Endothelial cell of umbilical vein (primary cell): ENCODE measurements at regions not wholly inside any gene's neighbourhood (a gene's known extent, or its start where the extent isn't known, plus 50 kb on each side); places are given as distances from the start of the nearest gene placed in this dataset.

ENCODE experiments used
- BruUV-seq: library from RNA; stranded (reverse); fragments of 400-500 nt; replicated peaks from 2 replicates; lab custom pipeline; 2021; lab: Mats Ljungman, UMichigan
- CTCF ChIA-PET: fragments of 300-600, 350-600 bp; sonication (Branson Sonifier 250); formaldehyde crosslinking; loops from one replicate; lab custom pipeline; 2021; ENCODE audit warnings: antibody characterized with exemption, inconsistent platforms; lab: Charles Lee
- POLR2A ChIA-PET: fragments of 300-600, 350-600 bp; sonication (Branson Sonifier 250); formaldehyde crosslinking; loops from one replicate; lab custom pipeline; 2021; ENCODE audit warnings: antibody characterized with exemption, inconsistent platforms; lab: Charles Lee
- DNase-seq: peaks from one replicate; pipeline ENCODE4 v3.0.0-alpha.2; 2011; ENCODE audit warnings: low read depth, low spot score
- FAIRE-seq: peaks from 2 replicates; lab custom pipeline; 2011; peaks lifted over from hg19 to GRCh38; lab: Jason Lieb, UNC
- H2AFZ ChIP-seq: 2 replicates; pipeline ENCODE4 v1.6.0; 2012; ENCODE audit warnings: low read depth, low read length, control low read depth, inconsistent platforms
- H3K27ac ChIP-seq: 2 replicates; pipeline ENCODE4 v1.5.1; 2011; ENCODE audit warnings: low read depth, mild to moderate bottlenecking, control low read depth, low read length, moderate library complexity; ENCODE audit not compliant: insufficient read depth
- H3K27me3 ChIP-seq, 2 experiments: 2 replicates each; pipeline versions ENCODE4 v1.6.0 to v1.6.1; 2011; ENCODE audit warnings: low read length in 2 of 2, mixed read lengths in 1 of 2; ENCODE audit not compliant: control insufficient read depth in 2 of 2, insufficient read depth in 2 of 2
- H3K36me3 ChIP-seq, 2 experiments: 2 replicates in 1 of 2; 3 replicates in 1 of 2; pipeline ENCODE4 v1.5.1; 2011; ENCODE audit warnings: low read length in 2 of 2, mild to moderate bottlenecking in 1 of 2, moderate library complexity in 1 of 2; ENCODE audit not compliant: control insufficient read depth in 2 of 2, insufficient read depth in 2 of 2; ENCODE audit errors: extremely low read depth in 1 of 2
- H3K4me1 ChIP-seq: 3 replicates; pipeline ENCODE4 v1.5.1; 2011; ENCODE audit warnings: mild to moderate bottlenecking, low read length; ENCODE audit not compliant: control insufficient read depth, insufficient read depth; ENCODE audit errors: extremely low read depth
- H3K4me2 ChIP-seq: 2 replicates; pipeline ENCODE4 v1.6.1; 2011; ENCODE audit warnings: low read length, control low read depth, mixed read lengths; ENCODE audit not compliant: insufficient read depth
- H3K4me3 ChIP-seq, 3 experiments: fragments of 200-600 bp in 1 of 3; sonication (generic), shearing (Covaris generic) in 1 of 3; replicated peaks in 1 of 3; 2 replicates each; pipeline ENCODE4 v1.5.1; 2011 to 2016; ENCODE audit warnings: control low read depth in 3 of 3, low read length in 3 of 3, mild to moderate bottlenecking in 2 of 3, inconsistent platforms in 1 of 3, low read depth in 1 of 3, moderate library complexity in 1 of 3; ENCODE audit not compliant: insufficient read depth in 1 of 3
- H3K79me2 ChIP-seq: 2 replicates; pipeline ENCODE4 v1.6.0; 2012; ENCODE audit warnings: low read length, inconsistent platforms; ENCODE audit not compliant: control insufficient read depth, insufficient read depth
- H3K9ac ChIP-seq: replicated peaks from 2 replicates; pipeline ENCODE3; 2011; ENCODE audit warnings: low read length, control low read depth; ENCODE audit not compliant: insufficient read depth; ENCODE audit errors: extremely low read depth
- H3K9me1 ChIP-seq: replicated peaks from 3 replicates; pipeline ENCODE4 v1.6.0; 2011; ENCODE audit warnings: mild to moderate bottlenecking, low read length; ENCODE audit not compliant: control insufficient read depth, insufficient read depth; ENCODE audit errors: extremely low read depth
- H3K9me3 ChIP-seq: replicated peaks from 2 replicates; pipeline ENCODE4 v1.5.1; 2012; ENCODE audit warnings: low read length, inconsistent platforms; ENCODE audit not compliant: control insufficient read depth, insufficient read depth
- H4K20me1 ChIP-seq: replicated peaks from 2 replicates; pipeline ENCODE3; 2011; ENCODE audit warnings: mild to moderate bottlenecking, low read length; ENCODE audit not compliant: control insufficient read depth, insufficient read depth; ENCODE audit errors: extremely low read depth
- CTCF ChIP-seq, 2 donors: IDR thresholded peaks; 1 replicate in 1 of 2; 2 replicates in 1 of 2; pipeline ENCODE4 v1.5.1; 2011; ENCODE audit warnings: low read length in 2 of 2, mild to moderate bottlenecking in 2 of 2, moderate library complexity in 2 of 2, control low read depth in 1 of 2, inconsistent platforms in 1 of 2, low read depth in 1 of 2; ENCODE audit not compliant: insufficient read depth in 1 of 2; ENCODE audit errors: extremely low read depth in 1 of 2
- EZH2 ChIP-seq: IDR thresholded peaks from 2 replicates; pipeline ENCODE4 v1.6.1; 2012; ENCODE audit warnings: borderline replicate concordance, low read depth, mild to moderate bottlenecking, moderate library complexity, low read length, inconsistent platforms; ENCODE audit not compliant: severe bottlenecking
- FOS ChIP-seq: IDR thresholded peaks from 2 replicates; pipeline ENCODE4 v1.6.1; 2011; ENCODE audit warnings: mild to moderate bottlenecking, low read length, moderate library complexity, borderline replicate concordance; ENCODE audit not compliant: insufficient read depth
- GATA2 ChIP-seq: IDR thresholded peaks from 2 replicates; pipeline ENCODE4 v1.7.0; 2011; ENCODE audit warnings: low read depth, mild to moderate bottlenecking, moderate library complexity, mixed read lengths, low read length; ENCODE audit not compliant: insufficient read length, insufficient read depth
- JUN ChIP-seq: IDR thresholded peaks from 2 replicates; pipeline ENCODE4 v1.6.1; 2011; ENCODE audit warnings: borderline replicate concordance, low read depth; ENCODE audit not compliant: insufficient read length, insufficient read depth
- MAX ChIP-seq: IDR thresholded peaks from 2 replicates; pipeline ENCODE4 v1.6.1; 2011; ENCODE audit not compliant: insufficient read depth, insufficient read length
- MYC ChIP-seq: IDR thresholded peaks from one replicate; pipeline ENCODE4 v1.6.1; 2011; ENCODE audit warnings: mild to moderate bottlenecking, low read depth, low read length
- POLR2A ChIP-seq: IDR thresholded peaks from 2 replicates; pipeline ENCODE4 v1.6.1; 2012; ENCODE audit warnings: low read depth, mild to moderate bottlenecking, control low read depth, low read length
- POLR2AphosphoS5 ChIP-seq: IDR thresholded peaks from 2 replicates; pipeline ENCODE4 v1.6.1; 2012; ENCODE audit warnings: low read depth, mild to moderate bottlenecking, control low read depth, low read length, moderate library complexity; ENCODE audit not compliant: insufficient read depth
- dilution Hi-C: fragments of 300-500 bp; cut with MboI; formaldehyde crosslinking; loops from one replicate; pipeline ENCODE4 v1.15.0; 2019; ENCODE audit warnings: low sequenced_read_pairs; ENCODE audit not compliant: extremely low pct_ligation_motif_present
- intact Hi-C: fragments of 100-400 bp; cut with micrococcal nuclease; formaldehyde crosslinking; loops from one replicate; pipeline ENCODE4 v1.10.0; 2022

GRCh38 chr10:65125212-65125611 is 1604.0 kb downstream of the REEP3 start:
- no TSS peak for BruUV-seq
- dilution Hi-C loops: no loop called here
- Histone ChIP-seq H3K9me1 (peaks cover 2% of the 10 kb centered on the region), H2AFZ (no peak overlapping the region), H3K9me3 (no peaks in the 10 kb centered on the region), H4K20me1 (no peaks in the 10 kb centered on the region), H3K4me3 (no peak overlapping the region), H3K4me1 (no peaks in the 10 kb centered on the region), H3K36me3 (no peaks in the 10 kb centered on the region), H3K27me3 (no peaks in the 10 kb centered on the region), H3K79me2 (no peaks in the 10 kb centered on the region), H3K9ac (no peak overlapping the region), H3K4me2 (no peak overlapping the region), H3K27ac (no peak overlapping the region)
- DNase-seq (no peak), FAIRE-seq (no peak)
- POLR2A ChIA-PET: no interaction called here
- no peak for TF ChIP-seq JUN
- CTCF ChIA-PET: interaction anchor here (1.4 kb wide), 1 partner anchor 13 kb away, joined by 4 read pairs; no protein-coding TSS in a partner anchor
- intact Hi-C loops: no loop called here

- DNase-seq (no peak), FAIRE-seq (no peak)
- H3K36me3 ChIP-seq: no peaks in the 10 kb centered on the region
- H2AFZ ChIP-seq: no peak overlapping the region
- dilution Hi-C loops: no loop called here
- peaks cover 2% of the 10 kb centered on the region for H3K9me1 ChIP-seq
- H4K20me1 ChIP-seq: no peaks in the 10 kb centered on the region
- CTCF ChIA-PET: interaction anchor here (1.4 kb wide), 1 partner anchor 12 kb away, joined by 4 read pairs; no protein-coding TSS in a partner anchor
- POLR2A ChIA-PET: no interaction called here
- H3K79me2 ChIP-seq: no peaks in the 10 kb centered on the region
- H3K4me3 ChIP-seq: no peak overlapping the region
- H3K4me1 ChIP-seq: no peaks in the 10 kb centered on the region
- H3K9ac ChIP-seq: no peak overlapping the region
- intact Hi-C loops: no loop called here
- no peak overlapping the region for H3K4me2 ChIP-seq
- BruUV-seq: no TSS peak
- no peak overlapping the region for H3K27ac ChIP-seq
- TF ChIP-seq FOS (no peak), POLR2A (no peak), GATA2 (no peak), EZH2 (no peak), CTCF (IDR thresholded peaks at IDR 0.05; ENCODE audit: extremely low read depth in 1 of 2, insufficient read depth in 1 of 2, low read depth in 1 of 2, low read length in 2 of 2) (no peak), POLR2AphosphoS5 (no peak), JUN (no peak), MYC (no peak), MAX (no peak)
- H3K9me3 ChIP-seq: no peaks in the 10 kb centered on the region
- no peaks in the 10 kb centered on the region for H3K27me3 ChIP-seq
These were observed 1605.1 kb downstream of the REEP3 start for GRCh38 chr10:65126288-65126687.
